GM10266 (cell line): ENCODE measurements at regions not wholly inside any gene's neighbourhood (a gene's known extent, or its start where the extent isn't known, plus 50 kb on each side); places are given as distances from the start of the nearest gene placed in this dataset.

Experiments used
- DNase-seq: peaks from one replicate; pipeline ENCODE4 v3.0.0; 2012; ENCODE audit errors: extremely low spot score
- CTCF ChIP-seq: IDR thresholded peaks from 2 replicates; pipeline ENCODE4 v1.5.1; 2012; ENCODE audit warnings: mild to moderate bottlenecking, low read depth; ENCODE audit not compliant: control insufficient read depth, insufficient read depth; ENCODE audit errors: missing control alignments

- DNase-seq = no peak
These were observed 120.8 kb upstream of the HS3ST1 start for GRCh38 chr4:11549525-11549924.

GRCh38 chr4:11548597-11549082, 119.9 kb upstream of the HS3ST1 start:
- TF ChIP-seq CTCF = no peak

More at GRCh38 chr4:11549525-11549924, 120.8 kb upstream of the HS3ST1 start:
- no peak for TF ChIP-seq CTCF

GRCh38 chr4:11546391-11547175, 117.9 kb upstream of the HS3ST1 start:
- TF ChIP-seq CTCF = no peak
- no peak for DNase-seq

More at GRCh38 chr4:11548597-11549082, 119.9 kb upstream of the HS3ST1 start:
- no peak for DNase-seq

GRCh38 chr4:11545651-11546050, 117.0 kb upstream of the HS3ST1 start:
- no peak for TF ChIP-seq CTCF
- DNase-seq = no peak

- no peak for DNase-seq
- TF ChIP-seq CTCF = no peak
These were observed 115.5 kb upstream of the HS3ST1 start for GRCh38 chr4:11544211-11544610.

- no peak for DNase-seq
- TF ChIP-seq CTCF = no peak
These were observed 115.0 kb upstream of the HS3ST1 start for GRCh38 chr4:11543706-11544105.

GRCh38 chr4:11542952-11543351, 114.3 kb upstream of the HS3ST1 start:
- no peak for TF ChIP-seq CTCF
- no peak for DNase-seq
